ENCODE measurements at regions not wholly inside any gene's neighbourhood (a gene's known extent, or its start where the extent isn't known, plus 50 kb on each side); places are given as distances from the start of the nearest gene placed in this dataset.

- H3K9ac ChIP-seq (ENCODE audit: low read length), result no peak overlapping the region
- H4K20me1 ChIP-seq (ENCODE audit: insufficient read depth, low read length), result no peaks in the 10 kb centered on the region
- peaks cover 3% of the 10 kb centered on the region for H3K36me3 Mint-ChIP-seq (ENCODE audit: low read depth, unreplicated experiment)
- H3K79me2 ChIP-seq (ENCODE audit: insufficient read depth, low read length), result no peaks in the 10 kb centered on the region
- H3K4me3 Mint-ChIP-seq (ENCODE audit: unreplicated experiment), result no peak overlapping the region
- H3K27ac ChIP-seq (ENCODE audit: low read depth, low read length), result no peak overlapping the region
- no peak overlapping the region for H3K27ac Mint-ChIP-seq (ENCODE audit: unreplicated experiment)
- H3K4me2 ChIP-seq (ENCODE audit: low read length), result no peak overlapping the region
- no peaks in the 10 kb centered on the region for H3K4me1 Mint-ChIP-seq (ENCODE audit: low read depth, unreplicated experiment)
- H3K4me3 ChIP-seq (ENCODE audit: insufficient read depth, low read depth, low read length), result no peak overlapping the region
- H3K27me3 Mint-ChIP-seq (ENCODE audit: low read depth, unreplicated experiment), result no peaks in the 10 kb centered on the region
- H3K9me3 Mint-ChIP-seq (ENCODE audit: unreplicated experiment), result peaks cover 10% of the 10 kb centered on the region
- H3K4me1 ChIP-seq (ENCODE audit: insufficient read depth, low read length), result no peaks in the 10 kb centered on the region
- H2AFZ ChIP-seq (ENCODE audit: low read depth, low read length), result no peak overlapping the region
- DNase-seq (ENCODE audit: low read depth) (no peak), FAIRE-seq (no peak)
- no peaks in the 10 kb centered on the region for H3K36me3 ChIP-seq (ENCODE audit: insufficient read depth, low read length)
- no peak for TF ChIP-seq CTCF (IDR thresholded peaks at IDR 0.05; ENCODE audit: insufficient read depth, low read depth, low read length)
- no peak for TF ChIP-seq EZH2 (IDR thresholded peaks at IDR 0.05; ENCODE audit: insufficient read depth, low read length)
- no peaks in the 10 kb centered on the region for H3K27me3 ChIP-seq (ENCODE audit: insufficient read depth, low read length)
- no peaks in the 10 kb centered on the region for H3K9me3 ChIP-seq (ENCODE audit: insufficient read depth, low read depth, low read length)
These were observed 469.4 kb downstream of the CCER1 start for GRCh38 chr12:90485560-90485959.

GRCh38 chr12:90484094-90484493, 470.9 kb downstream of the CCER1 start:
- DNase-seq (ENCODE audit: low read depth) (no peak), FAIRE-seq (no peak)
- Histone ChIP-seq H4K20me1 (ENCODE audit: insufficient read depth, low read length) (no peaks in the 10 kb centered on the region), H3K9ac (ENCODE audit: low read length) (no peak overlapping the region), H2AFZ (ENCODE audit: low read depth, low read length) (no peak overlapping the region), H3K27me3 (ENCODE audit: insufficient read depth, low read length) (no peaks in the 10 kb centered on the region), H3K9me3 (ENCODE audit: insufficient read depth, low read depth, low read length) (no peaks in the 10 kb centered on the region), H3K4me2 (ENCODE audit: low read length) (no peak overlapping the region), H3K4me3 (ENCODE audit: insufficient read depth, low read depth, low read length) (no peak overlapping the region), H3K4me1 (ENCODE audit: insufficient read depth, low read length) (no peaks in the 10 kb centered on the region), H3K36me3 (ENCODE audit: insufficient read depth, low read length) (no peaks in the 10 kb centered on the region), H3K79me2 (ENCODE audit: insufficient read depth, low read length) (no peaks in the 10 kb centered on the region), H3K27ac (ENCODE audit: low read depth, low read length) (no peak overlapping the region)
- Mint-ChIP-seq H3K36me3 (ENCODE audit: low read depth, unreplicated experiment) (peaks cover 2% of the 10 kb centered on the region), H3K9me3 (ENCODE audit: unreplicated experiment) (no peaks in the 10 kb centered on the region), H3K27me3 (ENCODE audit: low read depth, unreplicated experiment) (no peaks in the 10 kb centered on the region), H3K4me1 (ENCODE audit: low read depth, unreplicated experiment) (no peaks in the 10 kb centered on the region), H3K4me3 (ENCODE audit: unreplicated experiment) (no peak overlapping the region), H3K27ac (ENCODE audit: unreplicated experiment) (no peak overlapping the region)
- no peak for TF ChIP-seq EZH2 (IDR thresholded peaks at IDR 0.05; ENCODE audit: insufficient read depth, low read length)
- no peak for TF ChIP-seq CTCF (IDR thresholded peaks at IDR 0.05; ENCODE audit: insufficient read depth, low read depth, low read length)

- no peak overlapping the region for H3K4me3 Mint-ChIP-seq (ENCODE audit: unreplicated experiment)
- H3K9ac ChIP-seq (ENCODE audit: low read length), result no peak overlapping the region
- H3K36me3 Mint-ChIP-seq (ENCODE audit: low read depth, unreplicated experiment), result no peaks in the 10 kb centered on the region
- no peak for DNase-seq (ENCODE audit: low read depth)
- no peaks in the 10 kb centered on the region for H3K9me3 ChIP-seq (ENCODE audit: insufficient read depth, low read depth, low read length)
- TF ChIP-seq EZH2 (IDR thresholded peaks at IDR 0.05; ENCODE audit: insufficient read depth, low read length), result no peak
- no peak for TF ChIP-seq CTCF (IDR thresholded peaks at IDR 0.05; ENCODE audit: insufficient read depth, low read depth, low read length)
- H3K36me3 ChIP-seq (ENCODE audit: insufficient read depth, low read length), result no peaks in the 10 kb centered on the region
- no peaks in the 10 kb centered on the region for H4K20me1 ChIP-seq (ENCODE audit: insufficient read depth, low read length)
- no peak overlapping the region for H3K4me3 ChIP-seq (ENCODE audit: insufficient read depth, low read depth, low read length)
- H3K27me3 Mint-ChIP-seq (ENCODE audit: low read depth, unreplicated experiment), result no peaks in the 10 kb centered on the region
- FAIRE-seq, result no peak
- no peak overlapping the region for H3K4me2 ChIP-seq (ENCODE audit: low read length)
- H3K27ac ChIP-seq (ENCODE audit: low read depth, low read length), result no peak overlapping the region
- no peaks in the 10 kb centered on the region for H3K79me2 ChIP-seq (ENCODE audit: insufficient read depth, low read length)
- no peaks in the 10 kb centered on the region for H3K9me3 Mint-ChIP-seq (ENCODE audit: unreplicated experiment)
- no peaks in the 10 kb centered on the region for H3K27me3 ChIP-seq (ENCODE audit: insufficient read depth, low read length)
- H3K27ac Mint-ChIP-seq (ENCODE audit: unreplicated experiment), result no peak overlapping the region
- H2AFZ ChIP-seq (ENCODE audit: low read depth, low read length), result no peak overlapping the region
- no peaks in the 10 kb centered on the region for H3K4me1 Mint-ChIP-seq (ENCODE audit: low read depth, unreplicated experiment)
- H3K4me1 ChIP-seq (ENCODE audit: insufficient read depth, low read length), result no peaks in the 10 kb centered on the region
These were observed 473.2 kb downstream of the CCER1 start for GRCh38 chr12:90481748-90482147.
